ENCODE measurements at regions not wholly inside any gene's neighbourhood (a gene's known extent, or its start where the extent isn't known, plus 50 kb on each side); places are given as distances from the start of the nearest gene placed in this dataset.

DNA sequence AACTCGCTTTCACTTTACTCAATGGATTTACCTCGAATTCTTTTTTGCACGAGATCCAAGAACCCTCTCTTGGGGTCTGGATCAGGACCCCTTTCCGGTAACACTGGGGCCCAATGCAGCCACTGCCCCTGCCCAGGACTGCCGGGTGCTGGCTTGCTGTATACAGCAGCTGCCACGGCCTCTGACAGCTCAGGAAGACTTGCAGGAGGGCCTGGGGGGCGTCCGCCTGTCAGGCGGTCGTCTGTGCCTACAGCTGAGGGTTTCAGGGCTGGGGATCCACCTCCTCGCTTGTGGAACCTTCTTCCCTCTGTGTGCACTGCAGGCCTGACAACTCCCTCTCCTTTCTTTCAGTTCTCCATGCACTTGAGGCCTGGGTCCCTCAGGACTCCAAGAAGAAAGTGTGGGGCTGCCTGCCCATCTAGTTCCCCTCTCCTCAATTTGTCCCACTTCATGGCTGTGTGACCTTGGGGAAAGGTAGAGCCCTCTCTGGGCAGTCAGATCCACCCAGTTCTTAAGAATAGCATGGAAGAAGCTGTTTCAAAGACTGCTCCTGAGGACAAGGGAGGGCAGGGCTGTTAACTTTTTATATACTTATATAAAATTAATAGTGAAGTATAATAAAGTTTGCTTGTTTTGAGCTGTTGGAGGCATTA, 75.0 kb upstream of the LGSN start:
- TF ChIP-seq CTCF (conservative IDR thresholded peaks at IDR 0.05) (no peak), ZFX (IDR thresholded peaks at IDR 0.05) (no peak)
